GM21529 (cell line): ENCODE measurements at regions not wholly inside any gene's neighbourhood (a gene's known extent, or its start where the extent isn't known, plus 50 kb on each side); places are given as distances from the start of the nearest gene placed in this dataset.

Experiments used
- ATAC-seq: cut with Tn5 transposase; IDR thresholded peaks from one replicate; pipeline ENCODE4 v1.9.1; 2021; ENCODE audit not compliant: unreplicated experiment

DNA sequence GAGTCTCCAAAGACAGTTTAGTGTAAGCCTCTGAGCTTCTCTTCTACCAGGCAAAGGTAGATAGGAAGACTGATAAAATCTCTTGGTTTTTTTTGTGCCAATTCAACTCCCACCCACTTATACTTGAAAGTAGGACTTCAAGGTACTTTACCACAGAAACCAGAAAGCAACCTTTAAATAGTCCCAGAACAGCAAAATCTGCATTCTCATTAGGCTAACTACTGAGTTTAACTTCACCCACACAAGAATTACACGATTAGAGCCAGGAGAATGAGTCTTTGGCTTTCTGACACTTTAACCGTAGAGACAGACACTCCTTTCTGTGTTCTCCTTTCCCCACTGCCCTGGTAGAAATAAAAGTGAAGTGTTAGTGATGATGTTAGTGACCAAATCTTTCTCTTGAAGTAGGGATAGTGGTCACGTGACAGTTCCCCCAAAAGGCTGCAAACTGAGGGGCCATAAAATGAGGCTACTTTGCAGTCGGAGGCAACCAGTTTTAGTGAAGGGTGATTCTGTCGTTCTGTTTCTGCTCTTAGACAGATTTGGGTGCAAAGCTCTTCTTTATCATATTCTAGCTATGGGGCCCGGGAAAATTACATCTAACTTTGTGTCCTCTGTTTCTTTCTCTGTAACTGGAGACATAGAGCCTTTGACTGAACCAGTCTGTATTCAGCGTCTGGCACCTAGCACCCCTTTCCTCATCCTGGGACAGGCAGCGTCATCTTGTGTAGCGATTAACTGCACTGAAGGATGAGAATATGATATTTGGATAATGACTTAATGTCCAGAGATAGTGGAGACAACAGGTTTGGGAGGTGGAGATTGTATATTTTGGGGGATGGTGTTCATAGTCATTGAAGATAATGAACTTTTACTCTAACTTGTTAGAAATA is 206.4 kb upstream of the CITED2 start:
- peak; percentile 93 for ATAC-seq

- no peak for ATAC-seq
Measured at GRCh38 chr6:139577763-139578604, 203.5 kb upstream of the CITED2 start.

DNA sequence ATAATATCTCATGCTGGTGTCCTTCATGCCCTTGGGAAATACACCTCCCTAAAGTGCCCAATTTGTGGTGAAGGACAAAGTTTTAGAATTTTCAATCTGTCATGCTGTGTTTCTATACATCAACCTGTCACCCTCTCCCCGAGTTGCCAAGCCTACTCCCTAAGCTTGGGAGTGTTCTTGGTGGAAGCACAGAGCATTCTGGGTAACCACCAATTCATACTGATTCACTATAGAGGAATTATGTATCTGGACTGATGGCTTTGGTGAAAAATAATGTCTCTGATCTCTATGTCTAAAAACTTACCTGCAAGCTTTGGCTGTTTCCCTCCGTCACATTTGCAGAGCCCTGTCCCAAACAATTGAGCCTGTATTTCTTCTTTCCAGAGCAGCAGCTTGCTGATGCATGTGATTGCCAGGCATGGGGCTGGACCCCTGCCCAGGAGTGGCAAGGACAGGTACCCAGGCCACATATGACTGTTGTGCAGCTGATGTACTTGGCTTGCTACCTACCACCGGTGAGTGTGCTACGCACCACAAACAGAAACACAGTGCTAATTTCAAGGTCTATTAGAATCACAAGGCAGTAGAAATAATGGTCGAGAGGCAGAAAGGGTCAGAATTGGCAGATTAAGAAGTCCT is 202.8 kb upstream of the CITED2 start:
- no peak for ATAC-seq

DNA sequence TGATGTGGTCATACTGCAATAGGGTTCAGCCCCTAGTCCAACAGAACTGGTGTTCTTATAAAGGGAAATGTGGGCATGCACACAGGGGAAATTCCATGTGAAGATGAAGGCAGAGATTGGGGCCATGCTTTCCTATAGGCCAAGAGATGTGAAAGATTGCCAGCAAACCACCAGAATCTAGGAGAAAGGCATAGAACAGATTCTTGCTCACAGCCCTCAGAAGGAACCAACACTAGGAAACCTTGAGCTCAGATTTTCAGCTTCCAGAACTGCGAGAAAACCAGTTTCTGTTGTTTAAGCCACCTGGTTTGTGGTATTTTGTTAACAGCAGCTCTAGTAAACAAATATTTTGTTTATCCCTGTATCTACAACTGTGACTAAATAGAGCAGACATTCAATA is 197.6 kb upstream of the CITED2 start:
- ATAC-seq = no peak

GRCh38 chr6:139570166-139570565 is 195.7 kb upstream of the CITED2 start:
- ATAC-seq = no peak

DNA sequence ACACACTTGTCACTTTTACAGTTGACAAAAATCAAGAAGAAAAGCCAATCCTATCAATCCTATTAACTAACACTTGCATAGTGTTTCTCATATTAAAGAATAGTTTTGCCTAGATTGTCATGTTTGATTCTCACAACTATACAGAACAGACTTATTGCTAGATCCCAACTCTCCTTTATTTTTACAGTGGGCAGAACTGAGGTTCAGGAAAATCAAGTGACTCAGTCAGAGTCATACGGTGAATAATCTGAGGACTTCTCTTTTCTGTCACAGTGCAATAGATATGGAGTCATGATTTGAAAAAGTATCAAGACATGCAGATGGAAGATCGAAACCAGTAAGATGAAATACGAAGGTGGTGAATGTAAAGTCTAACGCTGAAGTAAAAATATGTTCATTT is 195.1 kb upstream of the CITED2 start:
- peak; percentile 37 for ATAC-seq

DNA sequence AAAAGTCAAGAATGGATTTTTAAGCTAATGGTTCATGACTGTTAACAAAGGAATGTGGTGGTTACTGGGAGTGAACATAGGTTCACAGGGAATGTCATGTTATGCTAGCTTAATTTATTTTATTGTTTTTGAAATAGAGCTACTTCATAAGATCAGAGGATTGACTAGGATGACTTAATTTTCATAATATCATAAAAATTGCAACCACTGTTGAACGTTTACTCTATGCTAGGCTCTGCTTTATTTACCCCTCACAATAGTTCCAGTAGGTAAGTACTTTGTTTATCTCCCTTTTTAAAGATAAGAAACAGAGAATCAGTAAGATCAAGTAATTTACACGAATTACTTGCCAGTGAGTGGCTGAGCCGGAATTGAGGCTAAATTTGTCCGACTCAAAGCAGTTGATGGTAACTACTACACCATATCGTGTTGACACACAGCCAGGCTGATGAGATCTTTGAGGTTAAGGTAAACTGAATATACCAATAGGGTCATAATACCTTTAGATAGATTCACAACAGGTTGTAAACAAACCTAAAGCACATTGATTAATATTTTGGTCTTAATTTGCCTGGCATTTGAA is 194.6 kb upstream of the CITED2 start:
- no peak for ATAC-seq

GRCh38 chr6:139568151-139568955 is 193.9 kb upstream of the CITED2 start:
- peak; percentile 57 for ATAC-seq

GRCh38 chr6:139567095-139567494 is 192.6 kb upstream of the CITED2 start:
- ATAC-seq = no peak

- ATAC-seq = no peak
Measured at GRCh38 chr6:139565591-139565990, 191.1 kb upstream of the CITED2 start.

GRCh38 chr6:139557547-139557946 is 183.1 kb upstream of the CITED2 start:
- ATAC-seq = no peak

- ATAC-seq = no peak
Measured at GRCh38 chr6:139556532-139556931, 182.1 kb upstream of the CITED2 start.

GRCh38 chr6:139553916-139554315 is 179.5 kb upstream of the CITED2 start:
- ATAC-seq = no peak

DNA sequence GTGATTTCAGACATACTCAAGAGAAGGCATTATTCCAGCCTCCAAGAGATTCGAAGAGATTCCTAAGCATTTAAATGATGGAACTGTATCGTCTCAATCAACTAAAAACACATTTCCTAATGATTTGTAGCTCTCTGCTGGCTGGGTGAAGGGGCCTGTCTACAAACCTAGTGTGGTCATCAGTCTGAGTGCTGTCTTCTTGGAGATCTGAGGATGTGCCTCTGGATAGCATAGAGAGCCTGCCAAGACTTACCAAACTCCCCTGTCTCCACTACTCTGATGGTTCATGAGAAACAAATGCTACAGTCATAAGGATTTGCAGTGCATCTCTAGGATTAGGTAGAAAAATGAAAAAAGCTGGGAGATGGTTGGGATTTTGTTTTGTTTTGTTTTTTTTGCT is 176.9 kb upstream of the CITED2 start:
- ATAC-seq = no peak

GRCh38 chr6:139550361-139550760 is 175.9 kb upstream of the CITED2 start:
- no peak for ATAC-seq

- no peak for ATAC-seq
Measured at GRCh38 chr6:139549561-139550070, 175.2 kb upstream of the CITED2 start.

DNA sequence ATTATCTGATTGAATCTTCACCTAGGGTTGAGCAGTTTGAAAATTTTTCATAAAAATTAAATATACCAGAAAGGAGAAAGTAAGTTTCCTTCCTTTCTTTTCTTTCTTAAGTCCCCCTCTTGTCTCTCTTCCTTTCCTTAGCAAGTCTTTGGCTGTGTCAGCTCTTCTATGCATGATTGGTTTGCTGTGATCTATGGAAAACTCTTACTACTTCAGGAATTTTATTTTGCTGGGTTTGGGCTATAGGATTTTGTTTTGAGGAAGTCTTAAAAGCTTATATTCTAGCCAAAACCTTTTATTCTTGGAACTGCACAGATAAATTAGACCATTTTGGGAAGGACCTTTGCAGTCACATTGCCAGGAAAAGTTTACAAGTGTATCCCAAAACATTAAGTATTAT is 173.4 kb upstream of the CITED2 start:
- no peak for ATAC-seq

- ATAC-seq = no peak
Measured at GRCh38 chr6:139547122-139547776, 172.8 kb upstream of the CITED2 start.

DNA sequence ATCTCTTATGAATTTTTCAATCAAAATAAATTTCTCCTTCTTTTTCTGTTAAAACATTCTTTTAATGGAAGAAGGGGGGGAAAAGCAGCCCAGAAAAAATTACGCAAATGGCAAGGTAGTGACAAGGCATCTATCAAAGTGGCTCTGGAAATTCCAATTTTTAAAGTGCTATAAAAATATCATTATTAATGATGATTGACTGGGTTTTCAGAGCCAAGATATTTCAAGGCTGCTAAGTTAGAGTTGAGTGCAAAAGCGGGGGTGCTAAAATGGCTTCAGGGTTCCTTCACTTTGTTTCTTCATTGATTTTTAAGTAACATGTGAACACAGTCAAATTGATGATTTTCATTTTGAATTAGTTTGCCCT is 171.6 kb upstream of the CITED2 start:
- no peak for ATAC-seq
